Natural killer cell (primary cell): ENCODE measurements at regions not wholly inside any gene's neighbourhood (a gene's known extent, or its start where the extent isn't known, plus 50 kb on each side); places are given as distances from the start of the nearest gene placed in this dataset.

Experiments
- ATAC-seq, 3 donors: fragments of 150-1000 bp in 2 of 3; fragments of 200-7000 bp in 1 of 3; cut with Tn5 transposase; 1 replicate in 1 of 3; 2 replicates in 2 of 3; pipeline ENCODE4 v1.10.0; 2021; ENCODE audit warnings: mild to moderate bottlenecking in 2 of 3, moderate library complexity in 2 of 3
- DNase-seq, 2 donors: peaks; one replicate each; pipeline versions ENCODE4 v3.0.0 to v3.0.0-alpha.2; 2013 to 2021; ENCODE audit warnings: mixed read lengths in 1 of 2
- H3K27ac ChIP-seq: one replicate; pipeline ENCODE4 v1.5.1; 2013; ENCODE audit warnings: mild to moderate bottlenecking, low read length
- H3K27me3 ChIP-seq: one replicate; pipeline ENCODE4 v1.6.1; 2013; ENCODE audit warnings: low read length; ENCODE audit not compliant: control insufficient read depth, insufficient read depth
- H3K36me3 ChIP-seq: one replicate; pipeline ENCODE4 v1.6.1; 2013; ENCODE audit warnings: low read length; ENCODE audit not compliant: control insufficient read depth, insufficient read depth
- H3K4me1 ChIP-seq: one replicate; pipeline ENCODE4 v1.6.1; 2013; ENCODE audit warnings: low read length; ENCODE audit not compliant: control insufficient read depth, insufficient read depth
- H3K4me3 ChIP-seq: one replicate; pipeline ENCODE4 v1.5.1; 2013; ENCODE audit warnings: low read length
- H3K9me3 ChIP-seq: one replicate; pipeline ENCODE4 v1.6.1; 2013; ENCODE audit warnings: low read length; ENCODE audit not compliant: control insufficient read depth, insufficient read depth
- H3K27ac Mint-ChIP-seq, 2 donors: one replicate each; pipeline ENCODE4 v1.8.0; 2022; ENCODE audit warnings: mild to moderate bottlenecking in 2 of 2, mixed read lengths in 2 of 2, moderate library complexity in 1 of 2
- H3K27me3 Mint-ChIP-seq, 2 donors: one replicate each; pipeline ENCODE4 v1.8.0; 2022; ENCODE audit warnings: low read depth in 2 of 2, mixed read lengths in 2 of 2
- H3K36me3 Mint-ChIP-seq: one replicate; pipeline ENCODE4 v1.8.0; 2022; ENCODE audit warnings: mixed read lengths
- H3K4me1 Mint-ChIP-seq, 2 donors: one replicate each; pipeline ENCODE4 v1.8.0; 2022; ENCODE audit warnings: mixed read lengths in 2 of 2
- H3K4me3 Mint-ChIP-seq: one replicate; pipeline ENCODE4 v1.8.0; 2022; ENCODE audit warnings: mild to moderate bottlenecking, moderate library complexity, mixed read lengths
- H3K9me3 Mint-ChIP-seq, 2 donors: one replicate each; pipeline ENCODE4 v1.8.0; 2022; ENCODE audit warnings: mixed read lengths in 2 of 2
- WGBS: methylation state at CpG from one replicate; pipeline ENCODE4 v1.1.7; 2013; ENCODE audit warnings: missing lambda C conversion rate; ENCODE audit not compliant: insufficient coverage; 5-methylcytosine and 5-hydroxymethylcytosine counted together
- intact Hi-C: fragments of 100-400 bp; cut with micrococcal nuclease; formaldehyde crosslinking; loops from one replicate; pipeline ENCODE4 v1.14.2; 2022
- TF ChIP-seq, protein P1 (sequence below): fragments of 200-600 bp; IDR thresholded peaks from one replicate; pipeline ENCODE4 v1.8.0; 2022; ENCODE audit warnings: antibody characterized with exemption

DNA sequence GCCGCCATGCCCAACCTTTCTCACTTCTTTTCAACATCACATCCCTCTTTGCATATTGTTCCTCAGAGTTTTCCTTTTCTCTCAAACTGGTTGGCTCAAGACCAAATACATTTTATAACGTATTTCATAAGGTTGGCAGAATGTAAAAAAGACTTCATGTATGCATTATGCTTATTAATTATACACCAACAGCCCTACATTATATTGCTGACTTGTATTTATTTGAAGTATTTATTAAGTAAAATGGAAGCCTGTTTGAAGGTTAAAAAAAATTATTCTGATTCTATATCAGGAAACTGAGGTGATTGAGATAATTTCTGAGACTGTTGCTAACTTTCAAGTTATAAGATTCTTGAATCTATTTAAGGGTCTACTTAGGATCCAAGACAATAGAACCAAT is 208.0 kb upstream of the KCNH7 start:
- H3K9me3 Mint-ChIP-seq, result peaks cover 11 to 21% of the 10 kb centered on the region in 2 donors
- no peak for ATAC-seq
- TF ChIP-seq, protein P1, sequence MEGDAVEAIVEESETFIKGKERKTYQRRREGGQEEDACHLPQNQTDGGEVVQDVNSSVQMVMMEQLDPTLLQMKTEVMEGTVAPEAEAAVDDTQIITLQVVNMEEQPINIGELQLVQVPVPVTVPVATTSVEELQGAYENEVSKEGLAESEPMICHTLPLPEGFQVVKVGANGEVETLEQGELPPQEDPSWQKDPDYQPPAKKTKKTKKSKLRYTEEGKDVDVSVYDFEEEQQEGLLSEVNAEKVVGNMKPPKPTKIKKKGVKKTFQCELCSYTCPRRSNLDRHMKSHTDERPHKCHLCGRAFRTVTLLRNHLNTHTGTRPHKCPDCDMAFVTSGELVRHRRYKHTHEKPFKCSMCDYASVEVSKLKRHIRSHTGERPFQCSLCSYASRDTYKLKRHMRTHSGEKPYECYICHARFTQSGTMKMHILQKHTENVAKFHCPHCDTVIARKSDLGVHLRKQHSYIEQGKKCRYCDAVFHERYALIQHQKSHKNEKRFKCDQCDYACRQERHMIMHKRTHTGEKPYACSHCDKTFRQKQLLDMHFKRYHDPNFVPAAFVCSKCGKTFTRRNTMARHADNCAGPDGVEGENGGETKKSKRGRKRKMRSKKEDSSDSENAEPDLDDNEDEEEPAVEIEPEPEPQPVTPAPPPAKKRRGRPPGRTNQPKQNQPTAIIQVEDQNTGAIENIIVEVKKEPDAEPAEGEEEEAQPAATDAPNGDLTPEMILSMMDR, result no peak
- Histone ChIP-seq H3K9me3 (peaks cover 4% of the 10 kb centered on the region), H3K36me3 (no peaks in the 10 kb centered on the region), H3K4me1 (no peaks in the 10 kb centered on the region), H3K4me3 (no peak overlapping the region), H3K27ac (no peak overlapping the region), H3K27me3 (no peaks in the 10 kb centered on the region)
- intact Hi-C loops, result no loop called here
- no peak overlapping the region for H3K27ac Mint-ChIP-seq
- no peaks in the 10 kb centered on the region for H3K4me1 Mint-ChIP-seq
- DNase-seq, result no peak
- no peak overlapping the region for H3K4me3 Mint-ChIP-seq
- WGBS, result 93% methylated on average over 1 of the region's 2 CpGs
- H3K36me3 Mint-ChIP-seq, result peaks cover 7% of the 10 kb centered on the region
- no peaks in the 10 kb centered on the region for H3K27me3 Mint-ChIP-seq

DNA sequence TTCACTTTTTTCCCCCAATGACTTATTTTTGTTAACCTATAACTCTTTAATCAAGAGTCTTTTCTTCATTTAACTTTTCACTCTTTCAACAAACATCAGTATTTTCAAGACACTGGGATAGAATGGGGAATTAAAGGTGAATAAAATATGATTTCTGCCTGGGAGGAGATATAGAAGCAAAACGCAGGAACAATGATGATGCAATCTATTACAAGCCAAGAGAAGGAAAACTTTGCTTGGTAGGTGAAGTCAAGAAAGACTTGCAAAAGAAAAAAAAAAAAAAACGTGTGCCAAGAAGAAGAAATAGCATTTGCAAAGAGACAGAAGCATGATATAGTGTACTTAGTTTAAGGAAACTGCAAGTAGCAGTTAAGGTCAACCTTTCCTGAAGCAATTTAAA is 207.3 kb upstream of the KCNH7 start:
- H3K4me3 ChIP-seq, result no peak overlapping the region
- H3K4me1 Mint-ChIP-seq, result no peaks in the 10 kb centered on the region
- intact Hi-C loops, result no loop called here
- TF ChIP-seq, protein P1, result no peak
- H3K4me3 Mint-ChIP-seq, result no peak overlapping the region
- no peaks in the 10 kb centered on the region for H3K27me3 ChIP-seq
- no peak for ATAC-seq
- DNase-seq, result no peak
- no peak overlapping the region for H3K27ac Mint-ChIP-seq
- H3K36me3 ChIP-seq, result no peaks in the 10 kb centered on the region
- peaks cover 2% of the 10 kb centered on the region for H3K9me3 ChIP-seq
- no peaks in the 10 kb centered on the region for H3K4me1 ChIP-seq
- H3K36me3 Mint-ChIP-seq, result peaks cover 4% of the 10 kb centered on the region
- H3K9me3 Mint-ChIP-seq, result peaks cover 18 to 21% of the 10 kb centered on the region in 2 donors
- no peak overlapping the region for H3K27ac ChIP-seq
- WGBS, result 29% methylated on average over 2 of the region's 2 CpGs
- H3K27me3 Mint-ChIP-seq, result no peaks in the 10 kb centered on the region

DNA sequence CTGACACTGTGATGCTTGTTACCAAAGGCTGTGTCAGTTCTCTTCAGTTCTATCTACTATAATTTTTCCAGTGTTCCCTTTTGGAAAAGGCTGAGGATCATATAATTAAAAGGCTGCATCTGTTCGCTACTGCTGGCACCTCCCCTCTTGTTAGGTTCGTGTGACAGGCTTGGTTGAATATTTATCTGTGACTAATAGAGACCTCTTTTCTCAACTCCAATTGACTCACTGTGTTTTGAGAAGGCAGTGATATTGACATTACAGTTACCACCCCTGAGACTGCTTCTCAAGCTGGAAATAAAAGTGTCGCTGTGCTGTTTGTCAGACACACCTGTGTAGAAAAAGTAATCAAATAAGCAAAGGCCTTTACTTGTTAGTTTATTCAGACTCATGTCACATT is 205.5 kb upstream of the KCNH7 start:
- no peaks in the 10 kb centered on the region for H3K27me3 ChIP-seq
- Mint-ChIP-seq H3K9me3 (peaks cover 13 to 17% of the 10 kb centered on the region in 2 donors), H3K4me3 (no peak overlapping the region), H3K27ac (no peak overlapping the region), H3K4me1 (no peaks in the 10 kb centered on the region), H3K36me3 (no peaks in the 10 kb centered on the region), H3K27me3 (no peaks in the 10 kb centered on the region)
- intact Hi-C loops, result no loop called here
- no peak for ATAC-seq
- H3K36me3 ChIP-seq, result no peaks in the 10 kb centered on the region
- H3K27ac ChIP-seq, result no peak overlapping the region
- WGBS, result 77% methylated on average over 3 of the region's 3 CpGs
- TF ChIP-seq, protein P1, result no peak
- no peak for DNase-seq
- peaks cover 2% of the 10 kb centered on the region for H3K9me3 ChIP-seq
- H3K4me1 ChIP-seq, result no peaks in the 10 kb centered on the region
- H3K4me3 ChIP-seq, result no peak overlapping the region

DNA sequence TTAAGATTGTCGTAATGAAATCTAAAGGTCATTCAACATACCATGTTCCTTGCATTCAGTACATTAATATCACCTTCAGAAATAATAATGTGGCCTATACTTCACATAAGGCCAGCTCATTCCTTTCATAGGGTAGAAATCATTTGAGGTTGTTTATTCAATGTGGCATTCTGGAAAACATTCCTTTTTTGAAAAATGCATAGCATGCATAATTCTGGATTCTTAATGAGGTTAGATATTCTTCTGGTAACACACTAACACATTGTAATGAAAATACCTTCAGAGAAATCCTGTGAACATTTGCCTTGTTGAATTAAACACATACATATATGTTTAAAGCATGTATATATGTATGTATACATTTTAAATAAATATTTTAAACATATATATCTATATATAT is 204.6 kb upstream of the KCNH7 start:
- Histone ChIP-seq H3K27me3 (no peaks in the 10 kb centered on the region), H3K36me3 (no peaks in the 10 kb centered on the region), H3K27ac (no peak overlapping the region), H3K4me3 (no peak overlapping the region), H3K4me1 (no peaks in the 10 kb centered on the region), H3K9me3 (peaks cover 2% of the 10 kb centered on the region)
- no peaks in the 10 kb centered on the region for H3K4me1 Mint-ChIP-seq
- peaks cover 12 to 17% of the 10 kb centered on the region in 2 donors for H3K9me3 Mint-ChIP-seq
- no peaks in the 10 kb centered on the region for H3K36me3 Mint-ChIP-seq
- WGBS, result no CpG with 5 or more reads among the region's 1 CpG
- no peaks in the 10 kb centered on the region for H3K27me3 Mint-ChIP-seq
- H3K4me3 Mint-ChIP-seq, result no peak overlapping the region
- no peak for DNase-seq
- intact Hi-C loops, result no loop called here
- no peak for ATAC-seq
- TF ChIP-seq, protein P1, result no peak
- H3K27ac Mint-ChIP-seq, result no peak overlapping the region
